Amniotic stem cell (primary cell): ENCODE measurements at regions not wholly inside any gene's neighbourhood (a gene's known extent, or its start where the extent isn't known, plus 50 kb on each side); places are given as distances from the start of the nearest gene placed in this dataset.
A peak's percentile ranks its signal among the peaks of the same experiment; 100 is the strongest.
"Not testable (repeated sequence)": the region's sequence is repeated elsewhere in the genome, so short reads cannot be mapped to it uniquely, and the experiment has no call there.

Experiments
- DNase-seq: peaks from one replicate; lab custom pipeline; 2025; lab: John Stamatoyannopoulos, UW

GRCh38 chr16:24624102-24624501 is 84.7 kb downstream of the RBBP6 start:
- no peak for DNase-seq

- peak; percentile 23 for DNase-seq
Measured at GRCh38 chr16:24626256-24626655, 86.9 kb downstream of the RBBP6 start.

- DNase-seq, result no peak
Measured at GRCh38 chr16:24634919-24635318, 94.5 kb upstream of the TNRC6A start.

- peak; percentile 54 for DNase-seq
Measured at GRCh38 chr16:24635900-24636610, 93.4 kb upstream of the TNRC6A start.

GRCh38 chr16:24639769-24640168 is 89.7 kb upstream of the TNRC6A start:
- no peak for DNase-seq

- no peak for DNase-seq
Measured at GRCh38 chr16:24643489-24643888, 86.0 kb upstream of the TNRC6A start.

GRCh38 chr16:24645739-24646645 is 83.5 kb upstream of the TNRC6A start:
- peak; percentile 97 for DNase-seq

- no peak for DNase-seq
Measured at GRCh38 chr16:24646646-24646995, 82.8 kb upstream of the TNRC6A start.

- DNase-seq, result no peak
Measured at GRCh38 chr16:24652209-24652712, 77.2 kb upstream of the TNRC6A start.

GRCh38 chr16:24652803-24653202 is 76.6 kb upstream of the TNRC6A start:
- DNase-seq, result no peak

- no peak for DNase-seq
Measured at GRCh38 chr16:24653725-24654124, 75.7 kb upstream of the TNRC6A start.

GRCh38 chr16:24665942-24666341 is 63.5 kb upstream of the TNRC6A start:
- not testable (repeated sequence) for DNase-seq

- no peak for DNase-seq
Measured at GRCh38 chr16:24667244-24667764, 62.1 kb upstream of the TNRC6A start.

GRCh38 chr16:24668481-24669061 is 60.9 kb upstream of the TNRC6A start:
- no peak for DNase-seq

GRCh38 chr16:24670623-24671454 is 58.6 kb upstream of the TNRC6A start:
- peak; percentile 49 for DNase-seq

GRCh38 chr16:24671455-24671954 is 57.9 kb upstream of the TNRC6A start:
- no peak for DNase-seq

GRCh38 chr16:24673155-24673554 is 56.3 kb upstream of the TNRC6A start:
- no peak for DNase-seq

- no peak for DNase-seq
Measured at GRCh38 chr16:24674877-24675276, 54.6 kb upstream of the TNRC6A start.

GRCh38 chr16:24677388-24677787 is 52.1 kb upstream of the TNRC6A start:
- no peak for DNase-seq
